C1 segment of cervical spinal cord (tissue), 14 donors: ENCODE measurements at regions not wholly inside any gene's neighbourhood (a gene's known extent, or its start where the extent isn't known, plus 50 kb on each side); places are given as distances from the start of the nearest gene placed in this dataset.
"Not testable (repeated sequence)": the region's sequence is repeated elsewhere in the genome, so short reads cannot be mapped to it uniquely, and the experiment has no call there.

Experiments
- DNase-seq, 14 donors: peaks; one replicate each; lab custom pipeline; 2025; lab: John Stamatoyannopoulos, UW

- no peak for DNase-seq
Observed at GRCh38 chr2:100741880-100742276, 78.1 kb upstream of the NPAS2 start.

DNA sequence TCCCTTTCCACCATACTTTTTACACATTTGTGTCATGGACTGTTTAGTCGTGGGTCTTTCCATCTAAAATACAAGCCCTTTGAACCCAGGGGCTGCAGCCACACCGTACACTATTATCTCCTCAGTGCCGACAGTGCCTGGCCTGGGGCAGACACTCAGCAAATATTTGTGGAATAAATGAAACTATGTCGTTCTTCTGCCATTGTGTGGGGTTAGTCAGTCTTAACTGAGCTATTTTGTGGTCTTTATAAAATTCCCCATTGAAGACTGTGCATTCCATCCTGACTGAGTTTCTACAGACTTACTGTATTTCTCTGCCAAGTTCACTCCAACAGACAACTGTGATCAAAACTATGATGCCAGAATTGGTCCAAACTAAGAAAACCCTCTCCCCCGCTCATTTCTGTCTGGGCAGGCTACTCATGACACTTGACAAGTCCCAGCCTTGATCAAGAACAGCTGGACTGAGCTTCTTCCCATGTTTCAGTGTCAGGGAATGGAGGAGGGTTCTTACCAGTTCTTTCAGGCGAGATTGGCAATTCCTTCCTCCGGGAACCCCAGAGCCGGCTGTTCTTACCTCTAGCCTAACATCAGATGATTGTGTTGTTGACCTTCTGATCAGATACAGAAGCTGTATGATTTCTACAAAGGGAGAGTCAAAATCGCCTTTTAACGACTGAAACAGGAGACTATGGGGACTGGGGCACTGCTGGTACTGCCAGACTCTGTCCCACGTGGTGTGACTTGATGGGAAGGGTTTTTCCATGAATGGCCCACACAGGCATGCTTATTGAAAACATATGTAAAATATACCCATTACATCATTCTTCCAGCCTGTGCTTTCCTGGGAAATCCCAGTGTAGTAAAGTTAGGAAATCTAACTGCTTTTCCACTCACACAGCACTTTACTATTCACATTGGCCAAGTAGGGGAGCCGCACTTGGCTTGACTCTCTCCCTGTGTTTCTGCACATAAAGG is 77.4 kb upstream of the NPAS2 start:
- DNase-seq = no peak

GRCh38 chr2:100743741-100744140 is 76.2 kb upstream of the NPAS2 start:
- DNase-seq = no peak

DNA sequence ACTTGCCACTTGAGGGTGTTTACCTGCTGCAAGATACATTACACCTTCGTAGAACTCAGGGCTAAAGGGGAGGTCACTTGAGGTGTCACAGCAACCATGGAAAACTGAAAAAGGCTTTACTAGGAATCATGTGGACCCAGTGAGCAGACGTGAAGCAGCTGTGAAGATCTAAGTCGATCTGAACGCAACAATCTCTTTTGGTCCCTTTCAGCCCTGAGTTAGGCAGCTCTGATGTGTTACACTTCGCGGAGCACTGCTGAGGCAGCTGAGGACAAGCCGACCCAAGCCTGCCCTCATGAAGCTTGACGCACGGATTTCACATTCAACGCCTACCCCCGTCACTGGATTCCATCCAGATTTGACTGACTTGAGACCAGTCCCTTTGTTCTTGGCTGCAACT is 75.8 kb upstream of the NPAS2 start:
- DNase-seq = no peak

GRCh38 chr2:100744589-100744988 is 75.3 kb upstream of the NPAS2 start:
- DNase-seq = no peak

DNA sequence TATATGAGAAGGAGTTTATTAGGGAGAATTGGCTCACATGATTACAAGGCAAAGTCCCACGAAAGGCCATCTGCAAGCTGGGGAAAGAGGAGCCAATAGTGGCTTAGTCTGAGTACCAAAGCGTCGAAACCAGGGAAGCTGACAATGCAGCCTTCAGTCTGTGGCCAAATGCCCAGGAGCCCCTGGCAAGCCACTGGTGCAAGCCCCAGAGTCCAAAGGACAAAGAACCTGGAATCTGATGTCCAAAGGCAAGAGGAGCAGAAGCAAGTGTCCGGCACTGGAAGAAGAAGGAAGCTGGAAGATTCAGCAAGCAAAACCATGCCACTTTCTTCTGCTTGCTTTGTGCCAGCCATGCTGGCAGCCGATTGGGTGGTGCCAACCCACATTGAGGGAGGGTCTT is 74.3 kb upstream of the NPAS2 start:
- peak in 4 of 14 donors; percentile 1 to 30 (median 12) for DNase-seq

DNA sequence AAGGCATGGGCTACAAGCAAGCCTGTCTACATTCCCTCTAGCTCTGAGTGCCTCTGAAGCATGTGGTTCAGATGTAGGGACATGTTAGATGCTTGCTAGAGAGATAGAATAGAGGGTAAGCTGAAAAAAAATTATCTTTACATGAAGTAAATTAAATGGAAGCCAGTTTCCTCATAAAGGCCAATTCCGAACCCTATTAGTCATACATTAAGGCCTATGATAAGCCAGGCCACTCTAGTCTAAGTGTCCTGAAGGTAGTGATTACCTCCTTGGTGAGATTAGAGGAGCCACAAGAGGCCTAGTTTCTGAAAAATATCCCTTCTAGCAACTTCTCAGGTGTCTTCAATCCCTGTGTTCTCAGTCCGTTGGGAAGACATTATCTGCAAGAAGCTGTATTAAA is 72.4 kb upstream of the NPAS2 start:
- no peak for DNase-seq

GRCh38 chr2:100747996-100748615 is 71.8 kb upstream of the NPAS2 start:
- no peak for DNase-seq

GRCh38 chr2:100748673-100749072 is 71.3 kb upstream of the NPAS2 start:
- no peak for DNase-seq

- DNase-seq = no peak
Observed at GRCh38 chr2:100749771-100750542, 70.0 kb upstream of the NPAS2 start.

DNA sequence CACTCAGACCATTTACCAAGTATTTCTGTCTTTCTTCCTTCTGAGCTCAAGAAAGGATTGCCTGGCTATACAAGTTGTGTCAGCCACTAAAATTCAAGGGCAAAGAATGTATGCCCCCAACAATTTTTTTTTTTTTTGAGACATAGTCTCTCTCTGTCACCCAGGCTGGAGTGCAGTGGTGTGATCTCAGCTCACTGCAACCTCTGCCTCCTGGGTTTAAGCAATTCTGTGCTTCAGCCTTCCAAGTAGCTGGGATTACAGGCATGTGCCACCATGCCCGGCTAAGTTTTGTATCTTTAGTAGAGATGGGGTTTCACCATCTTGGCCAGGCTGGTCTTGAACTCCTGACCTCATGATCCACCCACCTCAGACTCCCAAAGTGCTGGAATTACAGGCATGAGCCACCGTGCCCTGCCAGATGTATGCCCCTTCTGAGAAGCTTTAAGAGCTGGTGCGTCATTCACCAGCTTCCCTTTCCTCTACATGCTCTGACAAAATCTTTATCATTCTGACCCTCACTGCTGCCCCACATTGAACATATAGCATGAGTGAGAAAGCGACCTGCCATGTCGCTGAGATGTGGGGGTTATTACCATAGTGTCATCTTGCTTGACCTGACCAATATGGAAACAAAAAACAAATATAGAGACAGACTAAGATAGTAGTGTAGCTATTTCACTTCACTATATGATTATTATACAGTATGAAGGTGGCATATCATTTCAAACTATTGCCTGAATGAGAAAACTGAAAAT is 67.9 kb upstream of the NPAS2 start:
- not testable (repeated sequence) for DNase-seq

DNA sequence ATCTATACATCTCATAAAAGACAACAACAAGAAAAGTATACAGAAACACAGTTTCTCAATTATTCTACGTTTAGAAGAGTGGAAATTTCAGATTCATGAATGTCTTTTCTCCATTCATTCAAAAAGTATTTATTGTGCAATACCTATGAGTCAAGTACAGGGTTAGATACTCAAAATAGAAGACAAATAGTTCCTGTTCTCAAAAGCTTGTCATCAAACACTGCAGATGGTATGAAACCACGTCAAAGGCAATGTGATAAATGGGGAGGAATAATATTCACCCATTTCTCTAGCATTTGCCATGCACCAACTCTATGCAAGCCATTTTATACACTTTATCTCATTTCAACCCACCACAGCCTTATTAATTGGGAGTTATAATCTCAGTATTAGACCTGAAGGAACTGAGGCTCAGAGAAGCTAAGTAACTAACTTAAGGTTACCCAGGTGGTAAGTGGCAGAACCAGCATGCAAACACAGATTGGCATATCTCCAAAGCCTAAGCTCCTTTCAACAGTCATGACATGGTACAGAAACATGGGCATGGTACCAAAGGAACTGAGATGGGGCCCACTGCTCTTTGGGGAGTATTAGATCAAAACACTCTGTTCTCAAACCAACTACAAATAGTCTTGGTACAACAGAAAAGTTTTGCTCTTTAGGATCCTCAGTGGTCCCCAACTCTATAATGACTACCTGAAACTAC is 67.2 kb upstream of the NPAS2 start:
- no peak for DNase-seq

GRCh38 chr2:100753444-100753843 is 66.5 kb upstream of the NPAS2 start:
- DNase-seq = no peak

DNA sequence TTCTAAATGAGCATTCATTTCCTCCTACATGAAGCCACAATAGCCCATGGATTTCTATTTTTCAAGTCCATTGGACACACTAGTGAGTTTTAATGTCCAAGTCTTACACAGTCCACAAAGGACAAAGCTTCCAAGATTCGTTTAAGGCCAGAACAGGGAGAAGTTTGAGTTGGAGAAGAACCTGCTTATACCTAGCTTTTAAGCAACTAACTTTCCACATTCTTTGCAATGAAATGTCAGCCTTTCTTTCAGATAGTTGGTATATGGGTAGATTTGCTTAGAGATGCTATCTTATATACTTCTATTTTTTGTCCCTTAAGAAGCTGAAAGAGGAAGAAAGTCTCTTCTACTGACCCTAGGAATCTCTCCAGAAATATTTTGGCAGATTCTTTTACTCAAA is 66.1 kb upstream of the NPAS2 start:
- no peak for DNase-seq

- no peak for DNase-seq
Observed at GRCh38 chr2:100754951-100755350, 65.0 kb upstream of the NPAS2 start.

- no peak for DNase-seq
Observed at GRCh38 chr2:100755441-100755840, 64.5 kb upstream of the NPAS2 start.

DNA sequence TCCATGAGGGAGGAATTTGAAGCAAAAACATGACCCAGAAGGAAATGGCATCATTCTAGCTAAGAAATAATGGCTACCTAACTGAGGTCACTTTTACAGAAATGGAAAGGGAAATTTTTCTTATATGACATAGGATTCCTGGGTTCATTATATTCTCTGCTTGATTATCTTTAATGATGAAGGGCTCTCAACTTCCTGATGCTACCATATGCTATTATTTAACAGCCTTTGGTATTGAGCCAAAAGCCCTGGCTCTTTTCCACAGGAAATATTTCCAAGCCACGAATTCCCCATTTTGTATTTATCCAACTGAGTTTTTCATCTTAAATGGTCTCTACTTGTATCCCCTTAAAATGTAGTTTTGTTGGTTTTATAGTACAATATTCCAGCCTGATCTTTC is 63.2 kb upstream of the NPAS2 start:
- DNase-seq = no peak

DNA sequence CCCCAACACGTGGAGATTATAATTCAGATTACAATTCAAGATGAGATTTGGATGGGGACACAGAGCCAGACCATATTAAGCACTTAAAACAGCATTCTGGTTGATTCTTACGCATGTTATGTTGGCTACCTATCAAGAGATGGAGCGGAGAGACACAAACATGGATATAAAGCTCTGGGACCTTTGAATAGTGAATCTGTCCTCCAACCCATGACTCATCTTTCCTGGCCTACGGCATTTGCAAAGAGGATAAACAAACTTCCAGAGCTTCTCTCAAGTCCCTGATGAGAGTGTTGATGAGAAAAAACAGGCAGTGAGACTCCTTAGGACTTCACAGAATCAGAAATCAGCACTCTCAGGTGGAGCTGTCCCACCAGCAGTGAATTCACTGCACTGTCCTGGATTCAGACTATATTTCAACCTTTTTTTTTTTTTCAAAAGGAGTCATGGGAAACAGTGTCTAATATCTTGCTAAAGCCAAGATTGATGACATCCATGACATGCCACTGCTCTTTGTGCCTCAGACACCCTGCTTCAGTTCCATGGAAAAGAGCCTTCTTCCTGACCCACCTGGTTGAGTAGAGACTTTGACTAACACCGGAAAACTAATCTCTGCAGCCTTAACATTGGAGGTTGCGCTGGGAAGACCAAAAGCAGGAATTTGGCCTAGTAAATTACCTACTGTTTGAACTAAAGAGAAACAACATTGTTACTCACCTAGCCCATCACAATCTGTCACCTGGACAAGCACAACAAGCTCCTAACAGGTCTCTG is 62.1 kb upstream of the NPAS2 start:
- no peak for DNase-seq

GRCh38 chr2:100759901-100760300 is 60.0 kb upstream of the NPAS2 start:
- DNase-seq = no peak

- no peak for DNase-seq
Observed at GRCh38 chr2:100761365-100761764, 58.6 kb upstream of the NPAS2 start.
